ENCODE measurements at regions not wholly inside any gene's neighbourhood (a gene's known extent, or its start where the extent isn't known, plus 50 kb on each side); places are given as distances from the start of the nearest gene placed in this dataset.
"Not testable (repeated sequence)": the region's sequence is repeated elsewhere in the genome, so short reads cannot be mapped to it uniquely, and the experiment has no call there.

DNA sequence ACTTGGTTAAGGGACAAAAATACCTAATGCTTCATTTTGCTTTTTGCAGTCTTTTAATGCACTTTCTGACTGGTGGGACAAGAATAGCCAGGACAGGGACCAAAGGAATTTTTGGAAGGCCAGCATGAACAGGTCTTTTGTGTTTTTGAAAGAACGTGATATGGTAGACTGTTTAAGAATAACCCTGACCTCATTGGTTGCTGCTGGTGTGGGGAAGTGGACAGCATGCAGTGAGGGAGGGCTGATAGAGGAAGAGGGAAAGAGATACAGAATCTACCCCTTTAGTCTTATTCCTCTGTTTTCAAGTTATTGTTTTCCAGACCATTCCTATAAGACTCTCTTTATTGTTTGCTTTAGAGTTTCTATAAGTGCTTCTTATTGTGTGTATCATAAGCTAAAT lies 816.2 kb downstream of the CDH11 start:
- DNase-seq (ENCODE audit: low read depth), result no peak

DNA sequence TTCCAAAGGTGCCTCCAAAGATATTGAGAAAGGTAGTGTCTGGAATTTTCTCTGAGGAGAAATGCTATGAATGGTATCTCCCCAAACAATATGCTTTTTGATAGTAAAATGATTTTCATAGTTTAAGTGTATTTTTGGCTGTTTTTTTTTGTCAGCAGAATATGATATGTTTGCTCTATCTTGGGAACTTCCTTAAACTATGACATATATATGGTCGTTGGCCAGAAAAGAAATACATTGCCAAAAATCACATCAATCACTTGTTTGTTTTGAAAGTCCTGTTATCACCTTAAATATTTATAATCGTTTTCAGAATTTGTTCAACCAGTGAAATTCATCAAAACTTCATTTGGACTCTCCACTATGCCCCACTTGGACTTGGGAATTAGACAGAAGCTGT lies 816.9 kb downstream of the CDH11 start:
- no peak for DNase-seq (ENCODE audit: low read depth)

DNA sequence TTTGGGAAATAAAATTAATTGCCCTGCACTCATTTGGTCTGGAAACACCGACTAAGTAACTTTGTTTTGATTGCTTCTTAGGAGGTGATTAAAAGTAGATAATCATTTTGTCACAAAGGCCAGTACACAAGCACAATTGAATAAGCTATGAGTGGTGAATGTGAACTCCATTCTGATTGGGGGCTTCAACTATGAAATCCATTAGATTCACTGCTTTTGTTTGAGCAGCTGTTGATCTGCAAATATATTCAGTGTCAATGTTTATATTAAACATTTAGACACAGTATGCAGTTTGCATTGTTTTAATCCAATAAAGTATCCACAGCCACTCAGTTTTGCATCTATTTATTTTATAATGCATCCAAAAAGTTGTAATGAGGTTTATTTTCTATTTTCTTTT lies 817.5 kb downstream of the CDH11 start:
- no peak for DNase-seq (ENCODE audit: low read depth)

DNA sequence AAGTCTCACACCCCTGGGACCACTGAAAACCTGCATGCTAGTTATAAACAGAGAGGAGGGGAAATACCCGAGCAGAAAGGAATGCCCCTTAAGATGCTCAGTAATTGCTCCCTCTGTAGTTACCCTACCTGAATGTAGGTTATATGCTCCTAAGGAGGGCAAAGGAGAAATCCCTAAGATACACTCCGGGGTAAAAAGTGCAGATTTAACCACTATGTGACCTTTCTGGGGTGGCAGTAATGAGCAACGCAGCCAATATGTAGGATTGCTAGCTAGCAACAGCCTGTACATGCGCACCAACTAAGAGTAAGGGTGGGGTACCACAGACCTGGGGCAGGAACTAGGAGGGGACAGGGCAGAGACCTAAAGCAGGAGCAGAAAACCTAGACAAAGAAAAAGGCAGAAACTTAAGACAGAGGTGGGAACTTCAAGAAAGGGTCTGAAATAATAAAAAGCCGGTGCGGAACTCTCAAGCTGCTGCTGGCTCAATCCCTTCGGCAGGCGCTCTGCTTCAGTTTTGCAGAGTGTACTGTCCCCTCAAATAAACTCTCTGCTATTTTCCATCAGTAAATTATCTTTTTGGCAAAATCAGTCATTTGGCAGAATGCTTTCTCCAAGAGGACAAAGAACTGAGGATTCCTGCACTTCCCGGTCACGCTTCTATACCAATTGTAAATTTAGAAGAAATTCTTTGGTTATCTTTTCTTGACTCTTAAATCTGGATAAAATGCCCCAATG lies 823.8 kb downstream of the CDH11 start:
- no peak for DNase-seq (ENCODE audit: low read depth)

DNA sequence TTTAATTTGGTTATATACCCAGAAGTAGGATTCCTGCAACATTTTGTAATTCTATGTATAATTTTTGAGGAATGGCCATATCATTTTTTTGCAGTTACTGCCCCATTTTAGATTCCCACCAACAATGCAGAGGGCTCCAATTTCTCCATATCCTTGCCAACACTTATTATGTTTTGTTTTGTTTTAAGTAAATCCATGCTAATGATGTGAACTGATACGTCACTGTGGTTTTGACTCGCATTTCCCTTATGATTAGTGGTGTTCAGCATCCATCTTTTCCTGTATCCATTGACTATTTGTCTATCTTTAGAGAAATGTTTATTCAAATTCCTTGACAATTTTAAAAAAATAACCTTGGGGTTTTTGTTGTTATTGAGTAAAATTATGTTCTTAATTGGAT lies 826.4 kb downstream of the CDH11 start:
- DNase-seq (ENCODE audit: low read depth), result no peak

DNA sequence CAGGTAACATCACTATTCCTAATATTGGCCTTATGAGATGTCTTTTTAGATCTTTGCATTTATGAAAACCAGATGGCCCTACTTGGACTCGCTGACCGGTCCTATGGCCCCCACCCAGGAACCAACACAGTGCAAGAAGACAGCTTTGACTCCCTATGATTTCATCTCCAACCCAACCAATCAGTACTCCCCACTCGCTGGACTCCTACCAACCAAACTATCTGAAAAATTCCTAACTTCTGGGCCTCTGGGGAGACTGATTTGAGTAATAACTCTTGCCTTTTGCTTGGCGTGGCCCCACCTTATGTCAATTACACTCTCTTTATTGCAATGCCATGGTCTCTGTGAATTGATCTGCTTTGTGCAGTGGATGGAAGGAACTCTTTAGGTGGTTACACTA lies 828.9 kb downstream of the CDH11 start:
- DNase-seq (ENCODE audit: low read depth), result no peak

DNA sequence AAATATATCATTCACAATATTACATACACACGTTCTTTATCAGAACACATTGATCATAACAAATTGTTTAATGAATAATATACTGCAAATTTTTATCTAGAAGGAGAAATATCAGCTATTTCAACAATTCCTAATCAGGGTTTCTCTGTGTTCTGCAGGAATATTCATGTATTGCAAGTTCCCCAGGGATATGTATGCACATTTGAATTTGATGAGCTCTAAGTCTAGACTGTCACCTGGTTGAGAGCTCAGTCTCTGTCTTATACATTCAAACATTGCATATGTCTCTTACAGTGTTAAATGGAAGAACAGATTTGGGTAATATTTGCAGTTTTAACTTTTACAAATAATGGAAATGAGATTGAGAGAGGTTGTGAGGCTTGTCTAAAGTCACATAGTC lies 829.7 kb downstream of the CDH11 start:
- DNase-seq (ENCODE audit: low read depth), result no peak

DNA sequence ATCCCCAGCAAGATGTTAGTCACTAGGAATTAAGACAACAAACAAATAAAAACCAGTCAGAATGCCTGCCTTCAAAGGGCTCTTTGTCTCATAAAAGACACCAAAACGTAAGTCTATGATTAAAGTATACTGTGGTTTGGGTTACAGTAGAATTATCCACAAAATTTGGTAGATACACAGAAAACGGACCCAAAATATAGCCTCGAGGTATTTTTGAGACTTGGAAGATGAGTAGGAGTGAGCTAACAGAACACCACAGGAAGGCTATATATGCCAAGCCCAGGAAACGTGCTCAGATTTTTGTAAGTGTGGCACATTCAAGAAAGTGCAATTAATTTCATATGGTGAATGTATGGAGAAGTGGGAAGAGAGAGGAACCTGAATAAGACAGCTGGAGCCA lies 831.4 kb downstream of the CDH11 start:
- DNase-seq (ENCODE audit: low read depth), result peak; percentile 78

DNA sequence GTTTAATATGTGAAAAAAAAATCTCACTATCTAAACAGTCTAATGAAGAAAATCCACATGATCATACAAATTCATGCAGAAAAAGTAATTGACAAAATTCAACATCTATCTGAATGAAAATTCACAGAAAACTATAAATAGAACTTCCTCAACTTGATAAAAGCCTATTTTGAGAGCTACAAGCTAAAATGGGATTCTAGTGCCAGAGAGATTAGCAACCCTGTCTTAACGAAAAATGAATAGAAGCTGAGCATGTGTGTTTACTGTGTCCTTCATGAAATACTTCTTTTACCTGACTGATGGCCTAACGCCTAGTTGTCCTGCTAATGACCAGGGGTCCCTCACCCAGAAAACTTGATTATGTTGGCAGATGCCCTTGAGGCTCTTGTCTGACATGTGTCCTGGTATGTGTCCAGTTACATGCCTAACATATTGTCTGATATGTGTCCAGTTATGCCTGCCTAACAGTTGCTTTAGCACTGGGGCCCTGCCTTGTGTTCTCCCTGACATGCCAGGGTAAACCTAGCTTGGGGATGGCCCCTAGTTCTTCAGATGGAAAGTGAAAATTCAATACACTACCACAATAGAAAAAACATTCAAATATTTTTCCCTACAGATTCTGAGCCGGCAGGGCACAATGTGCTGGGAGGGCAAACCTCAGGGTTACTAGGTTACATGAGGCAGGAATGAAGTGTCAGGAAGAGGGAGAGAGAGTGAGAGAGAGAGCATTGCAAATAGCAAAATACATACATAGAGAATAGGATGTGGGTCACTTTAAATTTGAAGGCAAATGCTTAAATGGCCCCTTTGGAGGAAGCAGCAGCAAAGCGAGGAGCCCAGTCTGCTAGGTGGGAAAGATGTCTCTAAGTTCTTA lies 834.0 kb downstream of the CDH11 start:
- no peak for DNase-seq (ENCODE audit: low read depth)

DNA sequence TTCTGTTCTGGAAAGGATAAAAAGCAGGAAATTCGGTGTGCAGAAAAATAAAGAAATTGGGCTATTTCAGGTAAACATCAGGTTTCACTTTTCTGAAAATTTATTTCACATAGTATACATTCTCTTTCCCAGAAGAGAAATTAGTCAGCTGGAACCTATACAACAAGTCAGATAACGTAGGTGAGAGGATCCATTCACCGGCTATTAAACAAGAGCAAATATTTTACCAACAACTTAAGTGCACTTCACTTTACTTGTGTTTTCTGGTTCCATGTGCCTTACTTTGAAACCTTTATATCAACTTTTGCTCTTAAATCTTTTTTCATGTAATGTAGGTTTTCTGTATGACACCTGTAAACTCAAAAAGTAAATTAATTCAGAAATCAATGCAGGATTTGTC lies 839.7 kb downstream of the CDH11 start:
- DNase-seq (ENCODE audit: low read depth), result no peak

DNA sequence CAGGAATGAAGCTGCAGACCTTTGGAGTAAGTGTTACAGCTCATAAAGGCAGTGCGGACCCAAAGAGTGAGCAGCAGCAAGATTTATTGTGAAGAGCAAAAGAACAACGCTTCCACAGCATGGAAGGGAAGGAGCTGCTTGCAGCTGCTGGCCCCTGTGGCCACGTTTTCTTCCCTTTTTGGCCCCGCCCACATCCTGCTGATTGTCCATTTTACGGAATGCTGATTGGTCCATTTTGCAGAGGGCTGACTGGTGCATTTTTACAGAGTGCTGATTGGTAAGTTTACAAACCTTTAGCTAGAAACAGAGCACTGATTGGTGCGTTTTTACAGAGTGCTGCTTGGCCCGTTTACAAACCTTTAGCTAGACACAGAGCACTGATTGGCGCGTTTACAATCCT lies 841.5 kb downstream of the CDH11 start:
- DNase-seq (ENCODE audit: low read depth), result no peak

DNA sequence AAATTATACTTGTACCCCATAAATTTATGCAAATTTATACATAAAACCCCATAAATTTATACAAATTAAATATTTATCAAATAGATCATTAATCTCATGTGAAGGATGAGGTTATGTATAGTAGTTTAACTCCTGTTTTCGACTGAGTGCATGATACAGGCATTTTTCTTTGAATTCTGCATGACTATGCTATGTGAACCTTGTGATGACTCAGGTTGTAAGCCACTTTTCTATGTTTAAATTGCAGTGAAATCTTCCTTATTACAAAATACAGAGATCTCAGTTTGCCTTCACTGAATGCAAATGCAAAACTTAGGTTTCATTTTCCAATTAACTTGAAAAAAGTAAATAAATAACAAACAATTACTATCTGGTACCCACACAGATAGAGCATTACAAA lies 843.7 kb downstream of the CDH11 start:
- DNase-seq (ENCODE audit: low read depth), result no peak

DNA sequence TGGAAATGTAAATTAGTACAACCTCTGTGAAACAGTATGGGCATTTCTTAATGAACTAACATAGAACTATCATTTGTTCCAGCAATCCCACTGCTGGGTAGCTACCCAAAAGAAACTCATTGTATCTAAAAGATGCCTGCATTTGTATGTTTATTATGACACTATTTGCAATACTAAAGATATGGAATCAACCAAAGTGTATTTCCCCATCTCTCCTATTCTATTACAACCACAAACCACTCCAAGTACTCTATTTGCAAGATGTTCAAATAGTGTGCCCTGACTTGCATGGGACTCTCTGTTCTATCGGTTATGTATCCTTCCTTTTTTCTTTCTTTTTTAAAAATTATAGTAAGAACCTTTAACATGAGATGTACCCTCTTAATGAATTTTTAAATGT lies 845.2 kb downstream of the CDH11 start:
- DNase-seq (ENCODE audit: low read depth), result no peak

DNA sequence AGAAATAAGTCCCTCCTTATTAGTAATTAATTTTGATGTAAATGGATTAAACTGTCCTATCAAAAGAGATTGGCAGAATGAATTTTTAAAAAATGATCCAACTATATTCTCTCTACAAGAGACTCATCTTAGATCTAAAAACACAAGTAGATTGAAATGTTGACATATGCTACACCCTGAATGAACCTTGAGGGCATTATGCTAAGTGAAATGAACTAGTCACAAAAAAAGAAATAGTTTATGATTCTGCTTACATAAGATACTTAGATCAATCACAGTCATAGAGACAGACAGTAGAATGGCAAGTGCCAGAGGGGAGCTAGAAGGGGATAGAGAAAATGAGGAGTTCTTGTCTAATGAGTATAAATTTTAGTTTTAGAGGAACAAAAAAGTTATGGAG lies 849.8 kb downstream of the CDH11 start:
- DNase-seq (ENCODE audit: low read depth), result no peak

DNA sequence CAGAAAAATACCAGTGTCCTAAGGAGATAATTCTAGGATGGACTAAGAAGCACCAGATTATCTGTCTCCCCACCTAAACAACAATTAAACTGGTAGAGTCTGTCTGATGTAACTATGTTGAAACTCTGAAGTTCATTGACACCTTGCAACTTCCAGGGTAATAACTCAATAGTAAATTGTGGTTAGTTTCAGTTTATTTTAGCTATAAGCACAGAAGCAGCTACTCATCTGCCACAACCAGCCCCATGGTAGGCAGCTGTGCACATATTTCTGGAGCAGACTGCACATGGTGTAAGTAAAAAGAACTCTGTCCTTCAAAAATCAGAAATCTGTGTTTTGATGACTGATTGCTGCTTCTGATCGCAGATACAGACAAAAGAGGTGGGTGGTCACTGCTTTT lies 852.1 kb downstream of the CDH11 start:
- no peak for DNase-seq (ENCODE audit: low read depth)

DNA sequence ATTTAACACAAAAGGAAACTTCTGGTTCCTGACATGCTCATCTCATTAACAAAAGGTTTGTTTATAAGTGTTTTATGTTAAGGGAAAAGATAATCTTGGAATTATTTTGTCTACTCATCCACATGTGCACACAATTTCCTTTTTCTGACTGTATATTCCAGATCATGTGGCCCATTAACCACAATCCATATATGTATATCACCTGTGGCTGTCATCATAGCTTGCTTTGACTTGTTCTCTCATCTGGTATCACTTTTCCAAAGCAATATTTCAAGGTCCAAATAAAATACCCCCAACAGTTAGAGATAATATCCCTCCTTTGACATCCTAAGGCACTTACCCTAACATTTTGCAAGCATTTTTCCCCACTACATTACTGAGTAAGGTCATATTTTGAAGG lies 856.1 kb downstream of the CDH11 start:
- no peak for DNase-seq (ENCODE audit: low read depth)

DNA sequence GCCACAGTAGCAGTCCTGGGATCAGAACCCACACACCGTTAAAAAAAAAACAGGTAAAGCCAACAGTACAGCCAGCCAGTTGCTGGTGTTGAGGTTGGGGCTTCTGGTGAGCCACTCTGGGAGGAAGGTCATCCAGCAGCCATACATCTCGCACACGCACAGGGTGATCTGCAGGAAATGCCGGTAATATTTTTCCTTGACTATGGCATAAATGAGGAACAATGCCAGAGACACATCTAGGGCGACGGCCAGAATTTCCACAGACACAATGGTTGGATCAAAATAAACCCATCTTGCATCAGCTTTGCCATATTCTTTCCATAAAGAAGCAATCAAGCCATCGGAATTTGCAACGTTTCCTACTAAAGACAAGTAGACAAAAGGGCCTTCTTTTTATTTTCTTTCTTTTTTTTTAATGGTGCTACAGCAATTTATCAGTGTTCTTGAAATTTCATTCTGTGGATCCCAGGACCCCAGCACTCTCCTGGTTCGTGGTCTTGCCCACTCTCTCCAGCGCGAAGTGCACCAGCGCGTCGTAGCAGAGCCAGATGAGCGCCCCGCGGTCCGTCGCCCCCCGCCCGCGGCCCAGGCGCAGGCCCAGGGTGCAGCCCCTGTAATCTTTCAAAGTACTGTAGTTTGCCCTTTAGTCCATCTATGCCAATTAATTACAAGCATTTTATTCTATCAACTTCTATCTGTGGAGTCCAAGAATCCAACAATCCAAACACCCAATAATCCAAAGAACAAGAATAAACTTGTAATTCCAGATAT lies 861.0 kb downstream of the CDH11 start:
- not testable (repeated sequence) for DNase-seq (ENCODE audit: low read depth)

DNA sequence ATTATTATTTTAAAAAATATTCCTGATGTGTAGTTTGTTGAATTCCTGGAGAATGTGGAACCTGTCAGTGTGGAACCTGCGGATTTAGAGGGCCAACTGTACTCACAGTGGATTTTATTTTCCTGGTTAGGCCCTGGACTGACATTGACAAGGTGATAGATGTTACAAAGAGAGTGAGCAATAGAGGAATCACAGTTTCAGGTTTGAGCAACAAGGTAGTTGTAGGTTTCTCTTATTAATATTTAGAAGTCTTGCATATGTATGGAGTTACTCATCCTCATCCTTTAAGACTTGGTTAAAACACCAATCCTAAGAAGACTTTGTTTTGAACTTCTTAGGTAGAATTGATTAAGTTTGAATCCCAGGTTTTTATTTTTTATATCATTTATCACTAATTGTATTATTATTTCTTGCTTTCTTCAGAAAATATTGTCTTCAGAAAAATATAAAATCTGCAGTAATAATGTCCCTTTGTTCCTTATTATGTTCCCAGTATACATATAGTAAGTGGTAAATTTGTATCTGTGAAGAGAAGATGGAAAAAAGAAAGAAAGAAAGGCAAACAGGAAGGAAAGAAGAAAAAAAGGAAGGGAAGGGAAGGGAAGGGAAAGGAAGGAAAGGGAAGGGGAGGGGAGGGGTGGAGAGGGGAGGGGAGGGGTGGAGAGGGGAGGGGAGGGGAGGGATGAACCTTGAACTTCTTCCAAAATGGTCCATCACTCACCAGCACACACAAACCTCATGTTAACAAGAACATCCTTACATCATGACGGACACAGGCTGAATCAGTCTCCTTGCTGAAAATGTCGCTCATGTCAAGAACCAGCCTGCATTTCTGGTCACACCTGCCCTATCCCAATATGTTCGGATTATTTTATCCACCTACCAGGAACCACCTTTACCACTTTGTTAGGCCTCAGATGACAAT lies 867.2 kb downstream of the CDH11 start:
- DNase-seq (ENCODE audit: low read depth), result no peak

DNA sequence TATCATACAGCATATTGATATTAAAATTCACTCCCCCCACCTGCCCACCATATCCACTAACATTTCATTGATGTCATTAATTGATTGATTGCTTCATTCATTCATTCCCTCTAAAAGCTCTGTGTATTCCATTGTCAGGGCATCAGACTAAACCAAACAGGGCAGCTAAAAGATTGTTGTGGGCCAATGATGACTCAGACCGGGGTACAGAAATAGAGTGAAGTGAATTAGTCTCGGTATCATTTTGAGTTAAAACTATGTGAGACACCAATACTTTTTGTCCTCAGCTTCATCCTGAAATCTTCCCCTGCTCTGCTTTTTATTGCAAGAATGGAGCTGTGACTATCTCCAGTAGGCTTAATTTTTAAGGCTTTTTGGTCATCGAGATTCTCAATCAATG lies 868.3 kb downstream of the CDH11 start:
- DNase-seq (ENCODE audit: low read depth), result peak; percentile 71

DNA sequence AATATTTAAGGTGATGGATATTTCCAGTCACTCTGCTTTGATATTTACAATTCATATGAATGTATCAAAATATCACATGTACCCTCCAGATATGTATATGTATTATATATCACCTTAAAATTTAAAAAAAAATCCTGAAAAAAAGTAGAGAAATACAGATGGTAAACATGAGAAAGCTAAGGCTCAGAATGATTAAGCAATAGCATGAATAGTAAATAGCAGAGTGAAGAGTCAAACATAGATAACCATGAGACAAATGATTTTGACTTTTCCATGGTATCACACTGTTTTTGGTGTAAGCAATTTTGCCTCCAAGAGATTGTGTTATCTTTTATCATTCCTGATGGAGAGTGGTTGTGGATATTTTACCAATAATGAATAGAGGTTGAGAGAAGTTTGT lies 868.8 kb downstream of the CDH11 start:
- DNase-seq (ENCODE audit: low read depth), result no peak

DNA sequence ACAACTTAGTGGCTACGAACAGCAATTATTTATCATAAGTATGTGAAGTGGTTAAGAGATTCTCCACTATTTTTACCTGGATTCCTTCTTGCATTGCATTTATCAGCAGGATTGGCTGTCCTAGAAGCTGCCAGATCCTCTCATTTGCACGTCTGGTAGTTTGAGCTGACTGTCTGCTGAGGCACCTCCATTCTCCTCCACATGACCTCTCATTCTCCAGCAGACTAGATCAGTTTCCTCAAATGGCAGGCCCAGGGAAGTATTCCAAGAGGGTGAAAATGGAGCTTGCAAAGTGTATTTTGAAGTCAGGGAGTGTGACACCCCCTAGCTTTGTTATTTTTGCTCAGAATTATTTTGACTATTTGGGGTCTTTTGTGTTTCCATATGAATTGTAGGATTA lies 870.1 kb downstream of the CDH11 start:
- no peak for DNase-seq (ENCODE audit: low read depth)

DNA sequence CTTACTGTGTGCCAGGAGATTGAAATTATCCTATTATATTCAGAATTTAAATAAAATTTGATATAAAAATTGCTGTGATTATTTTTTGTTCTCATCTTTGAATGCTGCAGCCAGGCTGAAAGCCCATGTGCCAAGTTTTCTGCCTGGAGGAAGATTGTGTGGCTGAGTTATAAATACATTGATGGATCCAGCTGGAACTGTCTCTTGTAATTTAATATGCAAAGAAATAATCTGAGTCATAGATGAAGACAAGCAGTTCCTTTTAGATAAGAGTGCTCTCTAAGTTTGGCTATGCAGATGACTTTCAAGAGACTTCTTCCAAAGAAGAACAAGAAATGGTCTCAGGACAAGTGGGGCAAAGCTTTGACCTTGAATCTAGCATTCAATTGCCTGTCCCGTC lies 871.0 kb downstream of the CDH11 start:
- DNase-seq (ENCODE audit: low read depth), result peak; percentile 73

Data from RPMI7951 (cell line).